ENCODE measurements at regions not wholly inside any gene's neighbourhood (a gene's known extent, or its start where the extent isn't known, plus 50 kb on each side); places are given as distances from the start of the nearest gene placed in this dataset.
"Not testable (repeated sequence)": the region's sequence is repeated elsewhere in the genome, so short reads cannot be mapped to it uniquely, and the experiment has no call there.

DNA sequence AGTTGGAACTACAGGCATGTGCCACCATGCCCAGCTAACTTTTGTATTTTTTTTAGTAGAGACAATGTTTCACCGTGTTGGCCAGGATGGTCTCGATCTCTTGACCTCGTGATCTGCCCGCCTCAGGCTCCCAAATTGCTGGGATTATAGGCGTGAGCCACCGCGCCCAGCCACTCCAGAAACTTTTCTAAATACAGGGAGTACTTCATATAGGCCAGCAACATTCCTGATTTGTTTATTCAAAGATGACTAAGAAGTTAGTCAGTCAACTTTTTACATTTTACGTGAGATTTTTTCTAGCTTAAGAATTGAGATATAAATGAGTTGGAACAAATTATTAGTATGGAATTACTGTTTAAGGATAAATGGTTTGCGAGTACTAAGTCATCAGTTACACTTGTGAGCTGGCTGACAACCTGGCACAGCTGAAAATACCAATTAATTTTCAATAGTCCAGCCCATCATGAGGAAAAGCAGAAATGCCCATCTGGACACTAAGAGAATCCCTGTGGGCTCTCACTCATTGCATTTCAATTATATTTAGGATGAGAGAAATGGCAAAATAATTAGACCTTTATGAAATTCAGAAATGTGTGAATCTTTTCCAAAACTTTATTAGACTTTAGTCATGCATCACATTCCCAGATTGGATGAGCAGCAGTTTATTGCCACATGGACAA lies 430.8 kb upstream of the SPATA31A3 start:
- DNase-seq (ENCODE audit: low spot score) = not testable (repeated sequence)

DNA sequence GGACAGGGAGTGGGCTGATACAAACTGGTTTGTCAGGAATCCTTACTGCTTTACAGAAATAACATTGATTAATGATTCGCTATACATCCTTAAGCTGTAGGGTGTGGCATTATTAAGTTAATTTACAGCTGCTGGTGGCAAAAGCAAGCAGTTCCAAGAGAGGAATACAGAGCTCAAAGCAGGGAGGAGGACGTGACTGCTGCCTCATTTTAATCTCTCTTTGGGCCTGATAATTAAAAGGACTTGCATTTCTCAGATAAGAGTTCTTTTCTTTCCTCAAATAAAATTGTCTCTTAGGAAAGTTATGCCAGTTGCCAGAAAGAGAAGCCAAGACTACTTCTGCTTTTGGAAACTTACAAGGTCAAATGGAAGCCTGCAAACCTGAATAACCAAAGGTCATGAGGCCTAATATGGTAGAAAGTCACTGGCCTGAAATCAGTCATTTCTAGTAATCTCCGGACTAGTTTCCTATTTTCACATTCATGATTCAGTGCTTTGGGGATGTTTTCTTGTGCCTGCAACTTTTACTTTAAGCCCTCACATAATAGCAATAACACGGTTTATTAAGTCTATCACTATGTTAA lies 426.2 kb upstream of the SPATA31A3 start:
- DNase-seq (ENCODE audit: low spot score) = not testable (repeated sequence)

DNA sequence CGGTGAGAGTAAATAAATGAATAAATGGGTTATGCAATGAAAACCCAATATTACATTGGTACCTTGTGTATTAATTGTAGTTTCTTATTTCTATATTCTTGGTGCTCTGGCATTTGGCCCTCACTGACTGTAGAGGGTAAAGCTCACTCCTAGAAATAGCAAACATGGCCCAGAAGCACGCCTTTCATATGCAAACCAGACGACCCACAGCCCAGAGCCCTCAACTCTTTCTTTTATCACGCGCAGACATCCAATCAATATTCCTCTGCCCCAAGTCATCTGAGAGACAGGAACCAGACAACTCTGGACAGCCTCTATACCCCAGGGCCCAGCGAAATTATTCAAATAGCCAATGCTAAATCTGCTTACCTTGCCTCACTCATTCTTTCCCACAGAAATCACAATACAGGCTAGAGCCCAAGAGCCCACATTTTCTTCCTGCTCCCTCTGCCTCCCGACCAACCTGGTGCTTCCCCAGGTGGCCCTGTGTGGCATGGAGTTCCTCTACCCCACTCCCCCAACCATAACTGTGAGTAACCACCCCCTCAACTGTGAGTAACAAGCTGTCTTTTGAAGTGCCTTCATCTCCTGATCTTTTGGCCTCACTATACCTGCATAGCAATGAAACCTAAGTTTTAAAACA lies 425.1 kb upstream of the SPATA31A3 start:
- not testable (repeated sequence) for DNase-seq (ENCODE audit: low spot score)

DNA sequence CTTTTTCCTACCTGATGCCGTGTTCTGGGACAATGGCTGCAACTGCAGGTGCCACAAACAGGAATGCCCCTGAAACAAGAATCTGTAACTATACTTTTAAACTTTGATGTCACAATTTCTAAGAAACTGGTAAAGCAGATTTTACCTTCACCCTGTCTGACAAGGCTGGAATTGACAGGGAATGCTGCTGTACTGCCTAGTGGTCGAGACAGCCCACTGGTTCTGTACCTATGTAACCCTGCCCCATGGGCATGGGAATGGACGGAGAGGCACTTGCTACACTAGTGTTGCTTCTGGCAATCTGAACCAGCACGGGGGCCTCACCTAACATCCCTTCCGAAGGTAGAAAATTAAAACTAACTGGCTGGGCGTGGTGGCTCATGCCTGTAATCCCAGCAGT lies 424.3 kb upstream of the SPATA31A3 start:
- DNase-seq (ENCODE audit: low spot score) = not testable (repeated sequence)

DNA sequence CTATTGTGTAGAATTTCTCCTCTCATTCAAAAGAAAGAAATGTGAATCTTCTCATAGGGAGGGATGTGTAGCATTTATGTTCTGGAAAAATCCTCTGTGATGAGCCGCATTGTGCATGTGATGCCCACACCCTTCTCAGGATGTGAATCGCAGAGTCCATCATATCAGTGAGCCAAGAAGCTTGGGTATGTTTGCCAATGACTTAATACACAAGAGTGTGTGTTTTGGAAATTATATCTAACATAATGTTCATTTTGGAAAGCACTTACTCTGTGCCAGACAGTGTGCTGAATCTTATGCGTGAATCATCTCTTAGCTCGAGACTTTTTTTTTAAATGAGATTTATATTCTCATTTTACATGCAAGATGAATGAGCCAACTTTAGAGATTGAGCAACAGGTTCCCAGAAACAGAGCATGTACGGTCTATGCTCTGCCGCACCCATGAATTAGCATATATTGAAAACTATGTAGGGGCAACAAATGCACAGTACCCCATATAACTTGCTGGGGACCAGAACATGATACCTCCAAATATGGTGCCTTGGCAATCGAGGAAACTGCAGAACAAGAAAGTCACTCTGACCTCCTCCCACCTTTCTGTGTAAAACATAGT lies 418.4 kb upstream of the SPATA31A3 start:
- DNase-seq (ENCODE audit: low spot score) = not testable (repeated sequence)

DNA sequence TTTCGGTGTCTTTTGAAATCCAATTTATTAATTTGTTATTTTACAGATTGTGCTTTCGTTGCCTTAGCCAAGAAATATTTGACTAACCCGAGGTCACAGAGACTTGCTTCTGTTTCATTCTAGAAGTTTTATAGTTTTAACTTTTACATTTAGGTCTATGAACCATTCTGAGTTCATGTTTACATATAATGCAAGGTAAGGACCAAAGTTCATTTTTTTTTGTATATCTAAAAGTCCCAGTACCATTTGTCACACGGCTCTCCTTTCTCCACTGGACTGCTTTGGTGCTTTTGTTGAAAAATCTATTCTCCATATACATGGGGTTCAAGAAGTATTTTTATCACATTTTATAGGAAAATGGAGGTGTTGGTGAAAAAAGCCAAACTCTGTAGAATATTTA lies 411.4 kb upstream of the SPATA31A3 start:
- not testable (repeated sequence) for DNase-seq (ENCODE audit: low spot score)

DNA sequence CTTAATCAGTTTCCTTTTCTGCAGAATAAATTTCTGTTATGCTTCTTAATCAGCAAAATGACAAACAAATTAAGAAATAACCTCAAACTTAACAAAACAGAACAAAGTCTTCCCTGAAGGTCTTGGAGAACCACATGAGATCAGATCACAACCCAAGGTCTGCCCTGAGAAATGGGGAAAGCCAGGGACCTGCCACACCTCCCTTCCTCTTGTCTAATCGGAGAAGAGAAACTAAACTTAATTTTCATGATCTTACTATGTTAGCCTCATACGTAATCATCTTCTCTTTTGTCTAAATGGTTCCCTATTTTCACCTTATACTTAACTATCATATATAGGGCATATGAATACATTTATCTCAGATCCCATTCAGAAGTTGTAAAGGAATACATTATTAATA lies 405.4 kb upstream of the SPATA31A3 start:
- DNase-seq (ENCODE audit: low spot score) = not testable (repeated sequence)

DNA sequence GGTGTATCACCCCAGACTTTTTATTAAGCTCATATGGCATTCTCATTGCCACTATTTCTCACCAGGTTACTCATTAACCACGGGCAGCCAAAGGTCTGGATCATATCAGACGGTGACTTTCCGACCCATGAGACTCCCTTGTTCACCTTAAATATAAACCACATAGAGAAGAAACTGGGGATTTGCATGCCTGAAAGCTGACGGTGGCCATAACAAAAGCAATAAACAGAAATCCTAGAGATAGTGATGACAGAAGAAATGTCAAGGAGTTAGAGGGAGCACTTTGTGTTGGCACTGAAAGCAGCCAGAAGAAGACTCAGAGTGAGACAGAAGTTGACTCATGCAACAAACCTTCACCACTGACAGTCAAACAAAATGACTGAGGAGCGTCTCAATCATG lies 402.4 kb upstream of the SPATA31A3 start:
- DNase-seq (ENCODE audit: low spot score) = not testable (repeated sequence)

DNA sequence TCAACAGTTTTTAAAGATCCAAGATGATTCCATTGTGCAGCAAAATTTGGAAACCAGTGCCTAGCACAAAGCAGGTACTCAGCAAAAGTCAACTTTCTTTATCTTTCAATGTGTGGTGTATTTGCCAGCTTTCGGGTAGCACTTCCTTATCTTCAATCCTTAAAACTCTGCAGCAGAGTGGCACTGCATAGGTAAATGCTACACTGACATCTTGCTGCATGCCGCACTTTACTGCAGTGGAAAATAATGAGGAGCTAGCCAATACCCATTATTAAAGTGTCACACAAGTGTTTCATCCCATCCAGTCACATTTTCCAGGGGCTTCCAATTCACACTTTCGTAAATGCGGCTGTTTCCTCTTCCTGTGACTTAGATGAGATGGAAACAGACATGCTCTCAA lies 401.7 kb upstream of the SPATA31A3 start:
- DNase-seq (ENCODE audit: low spot score) = not testable (repeated sequence)

DNA sequence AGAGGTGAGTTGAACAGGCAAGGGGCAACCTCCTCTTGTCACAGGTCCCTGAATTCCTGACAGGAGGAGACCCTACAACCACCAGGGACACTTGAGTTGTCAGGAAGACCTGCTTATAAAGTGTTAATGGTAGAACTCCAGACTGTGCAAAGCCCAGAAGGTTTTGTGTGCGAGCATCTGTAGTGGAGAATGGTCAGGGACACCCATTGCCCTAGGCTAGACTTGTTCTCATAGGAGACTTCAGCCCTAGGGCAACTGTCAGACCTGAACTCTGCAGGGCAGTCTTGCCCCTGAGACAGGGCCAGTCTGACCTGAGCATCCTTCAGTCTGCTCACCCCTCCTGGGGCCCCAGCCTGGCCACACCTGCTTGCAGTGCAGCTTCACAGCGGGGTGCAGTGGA lies 377.3 kb upstream of the SPATA31A3 start:
- DNase-seq (ENCODE audit: low spot score) = not testable (repeated sequence)

DNA sequence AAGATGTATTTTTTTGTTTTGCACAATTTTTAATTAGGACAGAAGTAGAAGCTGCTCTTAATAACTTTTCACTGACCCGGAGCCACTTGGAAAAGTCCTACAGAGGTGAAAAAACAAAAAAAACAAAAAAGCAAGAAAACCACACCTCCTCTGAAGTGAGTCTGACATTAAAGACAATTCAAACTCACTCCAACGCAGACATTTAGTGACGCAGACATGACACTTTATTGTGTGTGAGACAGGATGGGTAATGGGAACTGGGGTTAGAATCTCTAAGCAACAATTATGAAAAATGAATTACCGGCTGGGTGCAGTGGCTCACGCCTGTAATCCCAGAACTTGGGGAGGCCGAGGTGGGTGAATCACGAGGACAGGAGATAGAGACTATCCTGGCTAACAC lies 370.0 kb upstream of the SPATA31A3 start:
- DNase-seq (ENCODE audit: low spot score) = not testable (repeated sequence)

DNA sequence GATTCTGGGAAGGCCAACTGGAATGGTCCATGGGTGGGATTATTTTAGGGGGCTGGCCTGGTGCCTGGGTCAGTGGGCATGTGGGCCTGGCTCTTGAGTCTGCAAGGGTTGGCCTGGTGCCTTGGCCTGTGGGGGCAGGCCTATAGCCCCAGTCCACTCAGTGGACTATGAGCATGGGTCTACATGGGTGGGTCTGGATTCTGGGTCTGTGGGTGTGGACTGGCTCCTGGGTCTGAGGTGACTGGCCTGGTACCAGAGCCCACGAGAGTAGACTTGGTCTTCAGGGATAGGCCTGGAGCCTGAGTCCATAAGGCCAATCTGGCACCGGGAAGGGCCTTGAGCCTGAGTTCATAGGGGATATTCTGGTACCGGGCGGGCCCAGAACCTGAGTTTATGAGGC lies 361.6 kb upstream of the SPATA31A3 start:
- not testable (repeated sequence) for DNase-seq (ENCODE audit: low spot score)

DNA sequence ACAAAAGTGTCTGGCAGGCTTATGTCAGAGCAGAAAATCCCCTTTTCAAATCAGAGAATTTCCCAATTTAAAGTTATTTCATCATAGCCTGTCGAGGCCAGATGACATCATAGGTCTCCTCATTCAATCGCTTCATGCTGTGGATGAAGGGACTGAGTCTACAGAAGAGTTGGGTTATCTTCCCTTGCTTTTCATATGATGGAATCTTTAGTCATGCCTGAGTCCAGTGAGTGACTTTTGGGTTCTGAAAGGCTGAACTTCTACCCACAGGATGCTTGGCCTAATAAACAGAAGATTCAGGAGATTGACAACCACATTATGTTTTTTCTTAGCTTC lies 357.0 kb upstream of the SPATA31A3 start:
- DNase-seq (ENCODE audit: low spot score) = not testable (repeated sequence)

DNA sequence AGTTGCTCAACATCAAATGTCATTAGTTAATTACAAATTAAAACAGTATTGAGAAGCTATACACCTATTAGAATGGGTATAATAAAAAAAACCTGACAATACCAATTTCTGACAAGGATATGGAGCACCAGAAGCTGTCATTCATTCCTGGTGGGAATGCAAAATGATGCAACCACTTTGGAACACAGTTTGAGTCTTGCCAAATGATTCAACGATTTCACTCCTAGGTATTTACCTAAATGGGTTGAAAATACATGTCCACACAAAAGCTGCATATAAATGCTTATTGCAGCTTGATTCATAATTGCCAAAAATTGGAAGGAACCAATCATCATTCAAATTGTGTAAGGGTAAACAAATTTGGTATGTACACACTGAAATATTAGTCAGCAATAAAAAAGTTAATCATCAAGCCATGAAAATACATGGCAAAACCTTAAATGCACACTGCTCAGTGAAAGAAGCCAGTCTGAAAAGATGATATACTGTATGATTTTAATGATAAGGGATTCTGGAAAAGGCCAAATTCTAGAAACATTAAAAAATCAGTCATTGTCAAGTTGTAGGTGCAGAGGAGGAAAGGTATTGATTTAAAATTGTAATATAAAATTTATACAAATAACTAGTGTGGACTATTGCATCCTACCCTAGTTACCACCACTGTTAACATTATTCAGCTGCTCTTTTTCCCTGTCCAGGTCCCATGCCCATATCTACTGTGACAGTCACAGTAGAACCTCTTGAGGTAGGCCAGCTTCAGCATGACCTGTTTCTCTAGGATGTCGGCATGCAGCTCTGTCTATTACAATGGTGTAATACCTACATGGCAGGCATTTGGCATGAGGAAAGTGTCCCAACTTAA lies 356.4 kb upstream of the SPATA31A3 start:
- DNase-seq (ENCODE audit: low spot score) = not testable (repeated sequence)

DNA sequence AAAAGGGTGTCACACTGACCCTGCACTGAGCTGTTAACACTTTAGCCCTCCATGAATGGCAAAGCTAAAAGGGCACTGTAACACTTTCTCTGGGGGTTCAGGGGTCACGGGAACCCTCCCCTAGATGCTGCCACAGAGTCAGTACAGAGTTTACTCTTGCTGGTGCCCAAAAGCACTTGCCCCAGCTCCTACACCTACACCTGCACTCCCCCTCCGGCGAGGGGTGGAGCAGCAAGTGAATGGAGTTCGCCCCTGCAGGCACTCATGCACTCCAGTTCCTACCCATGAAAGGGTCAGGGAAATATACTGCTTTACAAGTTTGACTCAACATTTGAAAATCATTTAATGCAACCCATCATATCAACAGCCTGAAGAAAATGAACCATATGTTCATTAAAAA lies 355.7 kb upstream of the SPATA31A3 start:
- DNase-seq (ENCODE audit: low spot score) = not testable (repeated sequence)

DNA sequence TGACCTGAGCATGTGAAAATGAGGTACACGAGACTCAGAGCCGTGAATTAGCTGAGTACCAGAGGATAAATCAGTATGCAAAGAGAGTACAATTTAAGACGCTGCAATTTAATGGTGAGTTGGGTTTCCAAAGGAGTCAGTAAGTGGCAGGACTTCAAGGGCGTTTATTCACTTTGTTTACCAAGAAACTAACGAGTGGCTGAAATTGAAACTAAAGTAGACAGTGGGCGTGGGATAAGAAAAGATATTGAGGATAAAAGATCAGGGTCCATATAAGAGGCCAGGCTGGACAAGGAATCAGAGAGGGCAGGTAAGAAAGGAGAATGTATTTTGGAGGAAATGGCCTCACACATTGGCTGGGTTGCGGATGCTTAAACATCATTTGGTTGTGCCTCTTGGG lies 346.9 kb upstream of the SPATA31A3 start:
- DNase-seq (ENCODE audit: low spot score) = not testable (repeated sequence)

DNA sequence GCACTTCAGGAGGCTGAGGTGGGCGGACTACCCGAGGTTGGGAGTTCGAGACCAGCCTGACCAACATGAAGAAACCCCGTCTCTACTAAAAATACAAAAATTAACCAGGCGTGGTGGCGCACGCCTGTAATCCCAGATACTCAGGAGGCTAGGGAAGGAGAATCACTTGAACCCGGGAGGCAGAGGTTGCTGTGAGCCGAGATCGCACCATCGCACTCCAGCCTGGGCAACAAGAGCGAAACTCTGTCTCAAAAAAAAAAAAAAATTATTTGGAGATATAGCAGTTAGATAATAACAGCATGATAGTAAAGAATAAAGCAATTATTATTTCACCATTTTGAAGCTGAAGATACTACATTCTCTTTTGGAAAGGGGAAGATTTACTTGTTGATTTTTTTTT lies 345.9 kb upstream of the SPATA31A3 start:
- not testable (repeated sequence) for DNase-seq (ENCODE audit: low spot score)

DNA sequence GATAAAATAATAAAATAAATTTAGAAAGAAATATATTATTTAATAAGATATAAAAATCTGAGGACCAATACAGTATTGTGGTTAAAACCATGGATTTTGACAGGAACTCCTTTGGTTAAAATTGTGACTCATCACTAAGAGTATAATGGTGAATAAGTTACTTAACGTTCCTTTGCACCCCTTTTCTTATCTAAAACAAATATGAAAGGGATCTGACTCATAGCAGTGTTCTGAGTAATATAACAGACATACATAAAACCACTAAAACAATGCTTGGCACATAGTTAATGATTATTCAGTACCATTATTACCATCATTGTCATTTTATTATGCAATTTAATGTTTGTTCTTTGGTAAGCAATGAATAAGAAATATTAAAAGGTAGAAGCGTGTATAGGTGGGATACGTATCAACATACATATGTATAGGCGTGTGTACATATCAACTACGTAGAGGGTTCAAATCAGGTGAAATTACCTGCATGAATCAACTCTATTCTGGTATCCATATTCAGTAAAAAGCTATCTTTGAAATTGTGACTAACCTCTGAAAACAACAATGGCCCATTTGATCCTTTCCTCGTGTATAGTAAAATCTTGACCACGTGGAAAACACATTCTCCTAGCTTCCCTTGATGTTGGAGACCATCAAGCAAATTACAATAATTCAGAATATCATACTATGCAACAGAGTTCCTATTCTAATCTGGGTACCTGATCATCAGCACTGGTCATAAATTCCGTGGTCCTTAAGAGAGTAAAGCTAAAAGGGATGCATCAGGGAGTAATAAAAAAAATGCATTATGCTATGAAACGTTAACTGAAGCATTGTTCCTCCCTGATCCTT lies 342.6 kb upstream of the SPATA31A3 start:
- not testable (repeated sequence) for DNase-seq (ENCODE audit: low spot score)

DNA sequence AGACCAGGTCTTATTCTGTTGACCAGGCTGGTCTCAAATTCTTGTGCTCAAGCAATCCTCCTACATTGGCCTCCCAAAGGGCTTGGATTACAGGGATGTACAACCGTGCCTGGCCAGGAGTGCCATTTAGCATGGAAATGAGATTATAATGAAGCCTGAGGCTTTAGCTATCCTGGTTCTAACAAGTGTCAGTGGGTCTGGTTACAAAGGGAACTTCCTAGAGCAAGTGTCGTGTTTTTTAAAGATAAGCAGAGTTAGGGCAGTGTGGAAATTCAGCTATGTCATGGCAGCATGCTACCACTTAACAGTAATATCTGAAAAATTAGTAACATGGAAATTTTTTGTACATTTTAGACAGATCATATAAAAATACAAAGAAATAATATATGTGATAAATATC lies 339.3 kb upstream of the SPATA31A3 start:
- DNase-seq (ENCODE audit: low spot score) = not testable (repeated sequence)

DNA sequence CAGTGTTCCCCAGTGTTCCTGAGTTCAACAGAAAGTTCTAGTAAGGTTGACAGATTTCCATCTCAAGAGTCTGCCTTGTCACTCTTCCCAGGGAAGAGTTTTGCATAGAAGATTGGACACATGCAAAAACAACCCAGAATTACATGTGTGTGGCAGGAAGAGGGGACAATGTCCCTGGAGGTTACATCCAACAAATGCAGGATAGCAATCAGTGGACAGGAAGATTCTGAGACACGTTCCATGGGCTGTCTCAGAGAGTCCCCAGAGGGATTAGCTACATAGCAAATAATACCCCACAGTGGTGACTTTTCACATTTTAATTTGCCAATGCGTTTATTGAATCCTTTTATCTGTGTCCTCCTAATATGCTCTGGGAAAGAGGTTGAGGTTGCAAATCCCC lies 321.1 kb upstream of the SPATA31A3 start:
- DNase-seq (ENCODE audit: low spot score) = not testable (repeated sequence)

DNA sequence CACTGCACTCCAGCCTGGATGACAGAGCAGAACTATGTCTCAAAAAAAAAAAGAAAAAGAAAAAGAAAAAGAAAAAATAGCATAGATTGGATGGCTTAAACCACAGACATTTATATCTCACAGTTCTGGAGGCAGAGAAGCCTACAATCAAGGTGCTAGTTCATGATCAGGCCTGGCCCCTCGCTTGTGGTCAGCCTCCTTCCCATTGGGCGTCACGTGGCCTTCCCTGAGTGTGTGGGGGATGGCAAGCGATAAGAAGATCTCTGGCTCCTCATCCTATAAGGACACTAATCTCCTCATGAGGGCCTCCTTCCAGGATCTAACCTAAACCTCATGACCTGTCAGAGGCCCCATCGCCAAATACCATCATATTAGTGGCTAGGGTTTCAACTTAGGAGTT lies 320.2 kb upstream of the SPATA31A3 start:
- DNase-seq (ENCODE audit: low spot score) = not testable (repeated sequence)
